Testis (tissue), 2 donors: ENCODE measurements at regions not wholly inside any gene's neighbourhood (a gene's known extent, or its start where the extent isn't known, plus 50 kb on each side); places are given as distances from the start of the nearest gene placed in this dataset.

Experiments used
- DNase-seq: peaks from one replicate; pipeline ENCODE4 v3.0.0-alpha.2; 2019
- H3K27ac ChIP-seq, 2 donors: fragments of 200-600 bp; sonication (generic); one replicate each; pipeline ENCODE4 v1.5.1; 2019
- H3K27me3 ChIP-seq: fragments of 200-600 bp; sonication (generic); one replicate; pipeline ENCODE4 v1.5.1; 2019
- H3K36me3 ChIP-seq: fragments of 200-600 bp; sonication (generic); one replicate; pipeline ENCODE4 v1.5.1; 2017; ENCODE audit warnings: low read depth; ENCODE audit errors: missing control alignments
- H3K4me1 ChIP-seq: fragments of 200-600 bp; sonication (generic); one replicate; pipeline ENCODE4 v1.5.1; 2019
- H3K4me3 ChIP-seq, 2 donors: fragments of 200-600 bp; sonication (generic); one replicate each; pipeline ENCODE4 v1.5.1; 2017 to 2019
- H3K9me3 ChIP-seq: fragments of 200-600 bp; sonication (generic); one replicate; pipeline ENCODE4 v1.5.1; 2017
- POLR2A ChIP-seq: fragments of 450-650 bp; IDR thresholded peaks from one replicate; pipeline ENCODE4 v1.6.1; 2017; ENCODE audit warnings: antibody characterized with exemption, mild to moderate bottlenecking, moderate library complexity
- WGBS, 2 donors: methylation state at CpG; one replicate each; pipeline ENCODE4 v1.1.5; 2018; 5-methylcytosine and 5-hydroxymethylcytosine counted together
- intact Hi-C: fragments of 100-400 bp; cut with DNase I; formaldehyde crosslinking; loops from one replicate; pipeline ENCODE4 v1.15.1; 2023; ENCODE audit warnings: low total_unique reads
- TF ChIP-seq, protein P1 (sequence below), 3 experiments: fragments of 450-650 bp in 2 of 3; fragments of 200-600 bp in 1 of 3; sonication (generic) in 1 of 3; IDR thresholded peaks; one replicate each; pipeline ENCODE4 v1.5.1; 2016 to 2019; ENCODE audit warnings: antibody characterized with exemption in 3 of 3, mild to moderate bottlenecking in 2 of 3, moderate library complexity in 1 of 3

DNA sequence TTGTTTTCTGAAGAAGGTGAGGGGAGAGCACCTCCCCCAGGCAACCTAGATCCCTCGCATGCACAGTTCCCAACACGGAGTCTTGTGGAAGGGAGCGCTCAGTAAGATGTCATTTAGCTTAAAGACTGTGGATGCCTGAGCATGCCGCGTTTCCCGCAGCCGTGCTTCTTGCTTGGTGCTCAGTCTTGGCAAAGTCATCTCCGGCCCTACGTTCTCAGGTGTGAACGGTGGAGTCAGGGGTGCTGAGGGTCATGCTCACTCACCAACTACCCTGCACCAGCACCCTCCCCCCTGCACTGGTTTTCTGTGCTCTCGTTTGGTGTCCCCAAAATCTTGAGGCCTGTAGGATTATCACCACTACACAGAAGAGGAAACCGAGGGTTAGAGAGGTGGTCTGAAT is 202.1 kb downstream of the RHOU start:
- H3K9me3 ChIP-seq, result no peaks in the 10 kb centered on the region
- no peak for DNase-seq
- intact Hi-C loops, result no loop called here
- 94 to 96% methylated on average over 12 of the region's 12 CpGs for WGBS, 2 donors
- peaks cover 7% of the 10 kb centered on the region for H3K4me1 ChIP-seq
- no peak overlapping the region for H3K27ac ChIP-seq
- H3K4me3 ChIP-seq, result no peak overlapping the region
- no peaks in the 10 kb centered on the region for H3K36me3 ChIP-seq
- no peak for TF ChIP-seq POLR2A
- TF ChIP-seq, protein P1, sequence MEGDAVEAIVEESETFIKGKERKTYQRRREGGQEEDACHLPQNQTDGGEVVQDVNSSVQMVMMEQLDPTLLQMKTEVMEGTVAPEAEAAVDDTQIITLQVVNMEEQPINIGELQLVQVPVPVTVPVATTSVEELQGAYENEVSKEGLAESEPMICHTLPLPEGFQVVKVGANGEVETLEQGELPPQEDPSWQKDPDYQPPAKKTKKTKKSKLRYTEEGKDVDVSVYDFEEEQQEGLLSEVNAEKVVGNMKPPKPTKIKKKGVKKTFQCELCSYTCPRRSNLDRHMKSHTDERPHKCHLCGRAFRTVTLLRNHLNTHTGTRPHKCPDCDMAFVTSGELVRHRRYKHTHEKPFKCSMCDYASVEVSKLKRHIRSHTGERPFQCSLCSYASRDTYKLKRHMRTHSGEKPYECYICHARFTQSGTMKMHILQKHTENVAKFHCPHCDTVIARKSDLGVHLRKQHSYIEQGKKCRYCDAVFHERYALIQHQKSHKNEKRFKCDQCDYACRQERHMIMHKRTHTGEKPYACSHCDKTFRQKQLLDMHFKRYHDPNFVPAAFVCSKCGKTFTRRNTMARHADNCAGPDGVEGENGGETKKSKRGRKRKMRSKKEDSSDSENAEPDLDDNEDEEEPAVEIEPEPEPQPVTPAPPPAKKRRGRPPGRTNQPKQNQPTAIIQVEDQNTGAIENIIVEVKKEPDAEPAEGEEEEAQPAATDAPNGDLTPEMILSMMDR (IDR thresholded peaks at IDR 0.05), result no peak
- H3K27me3 ChIP-seq, result no peaks in the 10 kb centered on the region

DNA sequence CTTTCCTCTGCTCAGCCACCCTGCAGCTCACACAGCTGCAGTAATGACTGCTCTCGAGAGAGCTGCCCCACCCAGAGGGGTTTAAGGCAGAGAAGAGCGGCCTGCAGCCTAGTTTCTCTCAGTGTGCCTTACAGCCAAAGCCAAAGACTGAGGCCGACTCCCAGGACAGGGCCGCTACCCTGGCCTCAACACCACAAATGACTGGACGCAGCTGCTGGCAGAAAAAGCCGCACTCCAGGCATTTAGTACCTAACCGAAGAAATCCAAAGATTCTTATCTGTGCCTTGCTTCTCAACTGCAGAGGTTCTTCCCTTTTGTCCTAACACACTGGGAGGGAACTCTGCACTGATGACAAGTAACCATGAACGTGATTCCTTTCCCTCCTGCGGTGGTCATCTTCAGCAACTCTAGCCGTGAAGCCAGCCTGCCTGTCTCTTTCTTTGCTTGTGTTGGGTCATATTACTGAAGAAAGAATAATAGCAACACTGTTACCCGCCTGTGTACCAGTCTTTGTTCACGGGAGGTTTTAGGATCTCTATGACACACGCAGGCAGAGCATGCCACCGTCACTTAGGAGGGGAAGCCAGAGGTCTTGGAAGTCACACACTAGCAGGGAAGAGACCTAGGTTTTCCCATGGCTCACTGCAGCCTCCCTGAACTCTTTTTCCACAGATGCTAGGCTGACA is 202.7 kb downstream of the RHOU start:
- Histone ChIP-seq H3K4me1 (peaks cover 7% of the 10 kb centered on the region), H3K4me3 (no peak overlapping the region), H3K27ac (peak overlapping the region; percentile 5 to 36), H3K27me3 (no peaks in the 10 kb centered on the region), H3K9me3 (no peaks in the 10 kb centered on the region), H3K36me3 (no peaks in the 10 kb centered on the region)
- no peak for TF ChIP-seq POLR2A
- TF ChIP-seq, protein P1 (IDR thresholded peaks at IDR 0.05), result no peak
- 53 to 62% methylated on average over 13 to 14 of the region's 14 CpGs for WGBS, 2 donors
- intact Hi-C loops, result no loop called here
- no peak for DNase-seq

DNA sequence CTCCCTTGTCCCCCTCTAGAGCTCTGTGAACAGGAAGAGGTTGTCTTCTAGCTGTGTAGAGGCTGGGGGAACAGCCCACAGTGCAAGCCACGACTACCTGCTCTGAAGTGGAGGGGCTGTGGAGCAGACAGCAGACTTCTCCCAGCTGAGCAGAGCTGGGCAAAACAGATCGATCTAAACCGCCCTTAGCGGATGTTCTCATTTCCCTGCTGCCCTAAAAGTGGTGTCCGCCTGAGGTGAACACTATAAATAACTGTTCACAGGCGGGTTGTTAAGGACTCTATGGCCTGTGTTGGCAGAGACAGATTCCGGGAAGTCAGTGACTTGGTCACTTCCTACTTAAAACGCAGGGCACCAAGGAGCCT is 203.2 kb downstream of the RHOU start:
- Histone ChIP-seq H3K36me3 (no peaks in the 10 kb centered on the region), H3K4me3 (no peak overlapping the region), H3K4me1 (peaks cover 7% of the 10 kb centered on the region), H3K27me3 (no peaks in the 10 kb centered on the region), H3K27ac (peak overlapping the region in 1 of 2 donors; percentile 36), H3K9me3 (no peaks in the 10 kb centered on the region)
- intact Hi-C loops, result no loop called here
- TF ChIP-seq, protein P1 (IDR thresholded peaks at IDR 0.05), result no peak
- no peak for TF ChIP-seq POLR2A
- DNase-seq, result no peak
- 75 to 76% methylated on average over 8 of the region's 8 CpGs for WGBS, 2 donors

DNA sequence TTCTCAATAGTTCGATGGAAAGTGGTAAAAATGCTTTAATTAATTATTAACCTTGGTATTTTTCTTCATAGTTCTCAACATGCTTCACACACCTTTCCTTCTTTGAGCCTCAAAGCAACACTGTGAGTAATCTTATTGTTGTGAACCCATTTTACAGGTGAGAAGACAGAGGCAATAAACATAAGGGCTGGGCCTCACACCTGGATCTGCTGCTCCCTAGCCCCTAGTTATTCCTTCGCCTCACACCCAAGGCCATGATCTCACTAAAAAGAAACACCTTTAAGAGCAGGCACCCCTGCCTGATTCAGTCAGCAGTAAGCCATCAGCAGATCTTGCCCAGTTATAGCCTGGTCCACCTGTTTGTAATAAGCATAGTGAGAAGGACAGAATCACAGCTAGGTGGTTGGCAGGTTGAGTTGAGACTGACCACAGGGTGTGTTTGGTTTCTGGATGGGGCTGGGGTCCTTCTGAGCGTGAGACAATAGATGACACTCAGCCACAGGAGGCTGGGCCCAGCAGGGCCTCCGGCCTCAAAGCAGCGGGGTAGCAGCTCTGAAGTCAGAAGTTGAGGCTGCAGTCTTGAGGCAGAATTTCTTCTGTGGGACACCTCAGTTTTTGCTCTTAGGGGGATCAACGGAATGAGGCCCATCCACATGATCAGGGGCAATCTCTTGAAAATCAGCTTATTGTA is 203.9 kb downstream of the RHOU start:
- 94% methylated on average over 6 of the region's 6 CpGs for WGBS, 2 donors
- Histone ChIP-seq H3K9me3 (no peaks in the 10 kb centered on the region), H3K36me3 (no peaks in the 10 kb centered on the region), H3K4me3 (no peak overlapping the region), H3K27me3 (no peaks in the 10 kb centered on the region), H3K27ac (no peak overlapping the region), H3K4me1 (peaks cover 7% of the 10 kb centered on the region)
- intact Hi-C loops, result no loop called here
- TF ChIP-seq, protein P1 (IDR thresholded peaks at IDR 0.05), result no peak
- no peak for TF ChIP-seq POLR2A
- no peak for DNase-seq
